GM21381 (cell line): ENCODE measurements at regions not wholly inside any gene's neighbourhood (a gene's known extent, or its start where the extent isn't known, plus 50 kb on each side); places are given as distances from the start of the nearest gene placed in this dataset.

Source experiments
- ATAC-seq: cut with Tn5 transposase; IDR thresholded peaks from one replicate; pipeline ENCODE4 v1.9.1; 2021; ENCODE audit warnings: mild to moderate bottlenecking, moderate library complexity; ENCODE audit not compliant: unreplicated experiment

GRCh38 chr2:120807751-120808150 lies 72.1 kb downstream of the GLI2 start:
- ATAC-seq = no peak

GRCh38 chr2:120809151-120809550 lies 73.5 kb downstream of the GLI2 start:
- ATAC-seq = no peak

GRCh38 chr2:120809609-120810440 lies 74.2 kb downstream of the GLI2 start:
- ATAC-seq = no peak

- ATAC-seq = no peak
These were observed 75.0 kb downstream of the GLI2 start for GRCh38 chr2:120810639-120811038.

- no peak for ATAC-seq
These were observed 77.2 kb downstream of the GLI2 start for GRCh38 chr2:120812866-120813265.

- no peak for ATAC-seq
These were observed 78.7 kb downstream of the GLI2 start for GRCh38 chr2:120814352-120814751.

- ATAC-seq = no peak
These were observed 79.6 kb downstream of the GLI2 start for GRCh38 chr2:120815292-120815691.

GRCh38 chr2:120817136-120817955 lies 81.7 kb downstream of the GLI2 start:
- ATAC-seq = no peak

GRCh38 chr2:120817956-120818325 lies 82.3 kb downstream of the GLI2 start:
- no peak for ATAC-seq

GRCh38 chr2:120818441-120818920 lies 82.8 kb downstream of the GLI2 start:
- no peak for ATAC-seq

- no peak for ATAC-seq
These were observed 84.1 kb downstream of the GLI2 start for GRCh38 chr2:120819720-120820210.

- ATAC-seq = no peak
These were observed 84.7 kb downstream of the GLI2 start for GRCh38 chr2:120820263-120820952.

GRCh38 chr2:120820953-120821279 lies 85.2 kb downstream of the GLI2 start:
- ATAC-seq = no peak

GRCh38 chr2:120821446-120822160 lies 85.9 kb downstream of the GLI2 start:
- no peak for ATAC-seq

- no peak for ATAC-seq
These were observed 87.3 kb downstream of the GLI2 start for GRCh38 chr2:120822933-120823332.

GRCh38 chr2:120823551-120823950 lies 87.9 kb downstream of the GLI2 start:
- no peak for ATAC-seq

- no peak for ATAC-seq
These were observed 88.6 kb downstream of the GLI2 start for GRCh38 chr2:120824246-120824645.

GRCh38 chr2:120825370-120826259 lies 89.9 kb downstream of the GLI2 start:
- ATAC-seq = no peak

- no peak for ATAC-seq
These were observed 90.6 kb downstream of the GLI2 start for GRCh38 chr2:120826260-120826648.
